ENCODE measurements at regions not wholly inside any gene's neighbourhood (a gene's known extent, or its start where the extent isn't known, plus 50 kb on each side); places are given as distances from the start of the nearest gene placed in this dataset.

GRCh38 chr6:67875877-67876383 is 759.2 kb upstream of the ADGRB3 start (continued):
- TF ChIP-seq CHD7 (IDR thresholded peaks at IDR 0.05; ENCODE audit: low read depth, low read length) (no peak), ZBTB8A (IDR thresholded peaks at IDR 0.05; ENCODE audit: partially characterized antibody) (no peak), KDM2B (CRISPR knock-in tag; IDR thresholded peaks at IDR 0.05) (no peak), ZBTB11 (CRISPR knock-in tag; IDR thresholded peaks at IDR 0.05) (no peak), MAX (CRISPR knock-in tag; IDR thresholded peaks at IDR 0.05) (no peak), PBX2 (CRISPR knock-in tag; IDR thresholded peaks at IDR 0.05; ENCODE audit: low read depth) (no peak), PBX2 (tag; conservative IDR thresholded peaks at IDR 0.05; ENCODE audit: low read depth) (peak; percentile 51; the same call in 1 of the 2 replicates)

Data from K562 (cell line).